NCI-H146 treated with DMSO at 0.1 percent for 48 hours (cell line): ENCODE measurements at regions not wholly inside any gene's neighbourhood (a gene's known extent, or its start where the extent isn't known, plus 50 kb on each side); places are given as distances from the start of the nearest gene placed in this dataset.

Source experiments
- DNase-seq: peaks from one replicate; lab custom pipeline; 2025; ENCODE audit not compliant: unreplicated experiment; lab: John Stamatoyannopoulos, UW

- no peak for DNase-seq
These were observed 200.2 kb upstream of the ID4 start for GRCh38 chr6:19637010-19637409.

GRCh38 chr6:19638931-19639330 lies 198.2 kb upstream of the ID4 start:
- no peak for DNase-seq

- no peak for DNase-seq
These were observed 193.9 kb upstream of the ID4 start for GRCh38 chr6:19643287-19643686.

- no peak for DNase-seq
These were observed 193.5 kb upstream of the ID4 start for GRCh38 chr6:19643713-19644112.

GRCh38 chr6:19655744-19656143 lies 181.4 kb upstream of the ID4 start:
- DNase-seq = no peak

- DNase-seq = no peak
These were observed 176.9 kb upstream of the ID4 start for GRCh38 chr6:19660123-19660910.

- no peak for DNase-seq
These were observed 174.3 kb upstream of the ID4 start for GRCh38 chr6:19662911-19663310.

GRCh38 chr6:19663479-19663878 lies 173.7 kb upstream of the ID4 start:
- no peak for DNase-seq

GRCh38 chr6:19664050-19664449 lies 173.1 kb upstream of the ID4 start:
- no peak for DNase-seq

GRCh38 chr6:19664878-19665612 lies 172.1 kb upstream of the ID4 start:
- no peak for DNase-seq

- DNase-seq = peak; percentile 17
These were observed 171.6 kb upstream of the ID4 start for GRCh38 chr6:19665613-19665909.

- DNase-seq = no peak
These were observed 168.5 kb upstream of the ID4 start for GRCh38 chr6:19668710-19669109.

GRCh38 chr6:19669206-19669605 lies 168.0 kb upstream of the ID4 start:
- no peak for DNase-seq

- no peak for DNase-seq
These were observed 154.3 kb upstream of the ID4 start for GRCh38 chr6:19682859-19683258.

- no peak for DNase-seq
These were observed 146.7 kb upstream of the ID4 start for GRCh38 chr6:19690325-19691075.

GRCh38 chr6:19691465-19692167 lies 145.6 kb upstream of the ID4 start:
- no peak for DNase-seq

- DNase-seq = no peak
These were observed 144.5 kb upstream of the ID4 start for GRCh38 chr6:19692506-19693298.

- no peak for DNase-seq
These were observed 142.5 kb upstream of the ID4 start for GRCh38 chr6:19694697-19695096.

GRCh38 chr6:19697744-19698290 lies 139.4 kb upstream of the ID4 start:
- no peak for DNase-seq

GRCh38 chr6:19699932-19700331 lies 137.2 kb upstream of the ID4 start:
- no peak for DNase-seq
